Ammon's horn (tissue), 1 donor: ENCODE measurements at regions not wholly inside any gene's neighbourhood (a gene's known extent, or its start where the extent isn't known, plus 50 kb on each side); places are given as distances from the start of the nearest gene placed in this dataset.
A peak's percentile ranks its signal among the peaks of the same experiment; 100 is the strongest.

Source experiments
- DNase-seq: peaks from one replicate; pipeline ENCODE4 v3.0.0-alpha.2; 2016; ENCODE audit warnings: low spot score

DNA sequence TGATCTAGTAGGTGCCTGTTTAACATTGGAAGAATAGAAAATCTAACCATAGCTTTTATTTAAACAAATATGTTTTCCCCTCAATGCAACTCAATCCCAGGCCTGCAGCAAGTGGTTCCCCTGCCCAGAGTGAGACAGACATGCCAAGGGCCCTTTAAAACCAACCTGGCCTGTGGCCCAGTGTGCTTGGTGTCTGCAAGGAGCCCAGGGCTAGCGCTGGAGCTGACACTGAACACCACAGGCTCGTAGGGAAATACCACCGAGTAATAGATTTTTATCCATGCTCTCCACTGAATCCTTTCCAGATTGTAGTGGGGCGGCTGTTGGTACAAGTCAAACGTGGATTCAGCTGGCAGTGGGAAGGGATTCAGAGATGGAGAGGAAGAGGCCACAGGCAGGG is 95.6 kb upstream of the NRXN3 start:
- DNase-seq: peak; percentile 67

DNA sequence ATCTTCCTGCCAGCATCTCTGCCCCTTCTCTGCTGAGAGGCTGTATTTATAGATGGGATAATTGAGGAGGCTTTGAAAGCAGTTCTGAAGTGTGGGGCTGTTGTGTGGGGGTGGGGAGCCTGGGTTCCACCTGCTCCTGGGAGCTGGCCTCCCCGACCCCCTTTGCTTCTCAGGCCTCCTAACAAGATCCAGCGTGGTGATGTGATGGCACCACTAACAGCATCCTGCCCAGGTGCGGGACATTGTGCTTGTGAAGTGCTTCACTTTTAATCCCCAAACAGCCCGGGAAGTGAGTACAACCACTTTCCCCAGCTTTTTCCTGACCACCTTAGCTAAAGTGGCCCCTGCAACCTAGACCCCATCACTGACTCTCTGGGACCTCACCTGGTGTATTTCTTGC is 95.1 kb upstream of the NRXN3 start:
- DNase-seq: no peak

DNA sequence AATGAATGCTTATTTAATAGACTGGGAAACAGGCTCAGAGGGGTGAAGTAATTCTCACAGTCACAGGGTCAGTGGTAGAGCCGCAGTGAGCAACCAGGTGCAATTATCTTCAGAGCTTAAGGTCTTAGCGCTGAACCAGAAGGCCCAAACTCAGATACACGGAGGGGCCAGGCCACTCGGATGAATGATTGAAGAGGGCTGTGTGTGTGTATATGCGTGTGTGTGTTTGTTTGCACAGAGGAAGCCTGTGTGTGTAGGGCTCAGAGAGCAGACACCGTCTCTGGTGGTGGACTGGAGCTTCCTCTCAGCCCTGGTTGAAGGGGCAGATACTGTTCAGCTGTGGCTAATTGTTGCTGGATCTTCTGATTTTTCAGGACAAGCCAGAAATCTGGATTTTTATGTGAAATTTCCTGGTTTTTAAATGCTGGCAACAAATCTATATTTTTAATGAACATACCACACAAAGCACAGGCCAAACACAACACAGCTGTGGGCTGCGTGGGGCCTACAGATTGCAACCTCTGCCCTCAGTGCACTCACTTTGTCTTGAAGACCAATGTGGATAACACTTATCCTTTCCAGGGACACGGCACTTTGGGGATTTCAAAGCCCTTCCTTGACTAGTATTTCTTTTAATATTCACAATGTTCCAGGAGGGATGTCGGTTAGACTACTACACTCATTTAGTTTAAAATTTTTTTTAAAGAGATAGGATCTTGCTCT is 94.5 kb upstream of the NRXN3 start:
- DNase-seq: no peak

DNA sequence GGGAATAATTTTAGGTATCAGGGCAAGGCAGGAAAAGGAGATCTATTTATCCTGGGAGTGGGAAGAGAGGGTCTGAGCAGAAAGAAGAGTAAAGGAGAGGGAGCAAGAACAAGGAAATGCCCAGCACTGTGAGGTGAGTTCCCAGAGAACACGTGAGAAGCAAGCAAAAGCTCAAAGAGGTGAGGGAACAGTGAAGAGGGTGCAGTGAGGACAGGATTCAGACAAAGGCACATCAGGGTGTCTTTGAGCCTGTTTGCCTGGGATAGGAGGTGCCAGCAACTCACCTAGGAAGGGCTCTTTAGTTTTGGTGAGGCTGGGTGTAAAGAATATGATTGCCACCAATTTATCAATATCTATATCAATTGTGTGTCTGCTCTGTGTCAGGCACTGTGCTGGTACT is 88.9 kb upstream of the NRXN3 start:
- DNase-seq: no peak

DNA sequence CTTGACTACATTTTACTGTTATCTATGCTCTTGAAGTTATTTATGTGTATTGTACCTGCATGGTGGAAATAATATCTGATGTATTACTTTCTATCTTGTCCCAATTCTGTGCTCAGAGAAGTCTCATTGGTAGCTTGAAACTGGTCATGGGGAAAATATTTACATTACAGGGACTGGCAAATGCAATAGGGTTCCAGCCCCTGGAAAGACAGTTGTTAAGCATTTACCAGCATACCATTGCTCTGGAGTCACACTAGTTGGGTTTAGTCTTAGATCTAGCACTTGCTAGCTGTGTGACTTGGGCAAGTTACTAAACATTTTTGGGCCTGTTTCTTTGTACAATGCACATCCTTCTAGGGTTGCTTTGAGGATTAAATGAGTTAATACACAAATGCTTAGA is 86.3 kb upstream of the NRXN3 start:
- DNase-seq: no peak

DNA sequence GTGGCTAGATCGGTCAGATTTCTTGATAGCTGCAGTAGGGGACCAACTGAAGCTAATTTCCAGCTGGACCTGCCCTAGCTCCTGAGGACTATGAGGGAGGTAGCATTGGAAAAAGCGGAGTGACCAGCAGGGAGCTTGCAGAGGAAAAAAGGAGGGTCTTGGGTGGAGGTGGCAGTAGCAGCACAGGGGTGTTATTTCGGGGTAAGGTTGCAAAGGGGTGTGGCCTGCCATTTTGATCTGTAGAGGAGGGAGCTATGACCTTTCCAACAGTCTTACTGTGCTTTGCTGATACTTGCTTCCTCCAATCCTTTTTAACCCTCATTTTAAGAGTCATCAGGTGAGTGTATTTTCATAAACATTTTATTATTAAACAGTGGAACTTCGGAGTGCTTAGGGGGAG is 83.8 kb upstream of the NRXN3 start:
- no peak for DNase-seq

DNA sequence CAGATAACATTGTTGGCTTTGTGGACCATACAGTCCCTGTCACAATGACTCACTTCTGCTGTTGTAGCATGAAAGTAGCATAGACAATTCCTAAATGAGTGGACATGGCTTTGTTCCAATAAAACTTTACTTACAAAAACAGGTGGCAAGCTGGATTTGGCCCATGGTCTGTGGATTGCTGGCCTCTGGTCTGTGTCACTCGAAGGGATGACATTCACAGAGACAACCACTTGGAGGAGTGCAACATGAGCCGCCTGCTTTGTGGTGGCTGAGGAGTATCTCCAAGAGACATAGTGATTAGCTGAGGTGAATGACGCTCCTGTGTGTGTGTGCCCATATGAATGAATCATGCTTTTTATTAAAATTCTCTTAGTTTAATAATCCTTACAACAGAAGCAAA is 81.3 kb upstream of the NRXN3 start:
- no peak for DNase-seq

DNA sequence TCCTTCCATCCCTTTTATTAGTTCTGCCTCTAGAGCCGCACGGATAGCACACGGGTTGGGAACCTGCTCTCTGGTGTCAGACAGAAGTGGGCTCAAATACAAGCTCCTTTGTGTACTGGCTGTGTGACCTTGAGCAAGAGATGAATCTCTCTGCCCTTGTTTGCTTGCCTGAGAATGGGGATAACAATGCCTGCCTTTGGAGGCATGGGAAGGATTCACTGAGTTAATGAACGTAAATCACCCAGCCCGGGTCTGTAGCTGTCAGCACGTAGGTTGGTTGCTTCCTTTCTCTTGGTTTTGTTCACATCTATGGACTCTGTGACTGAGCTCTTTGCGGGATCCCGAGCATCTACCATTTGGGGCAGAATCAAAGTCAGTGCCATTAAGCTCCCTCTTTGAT is 79.3 kb upstream of the NRXN3 start:
- DNase-seq: no peak

DNA sequence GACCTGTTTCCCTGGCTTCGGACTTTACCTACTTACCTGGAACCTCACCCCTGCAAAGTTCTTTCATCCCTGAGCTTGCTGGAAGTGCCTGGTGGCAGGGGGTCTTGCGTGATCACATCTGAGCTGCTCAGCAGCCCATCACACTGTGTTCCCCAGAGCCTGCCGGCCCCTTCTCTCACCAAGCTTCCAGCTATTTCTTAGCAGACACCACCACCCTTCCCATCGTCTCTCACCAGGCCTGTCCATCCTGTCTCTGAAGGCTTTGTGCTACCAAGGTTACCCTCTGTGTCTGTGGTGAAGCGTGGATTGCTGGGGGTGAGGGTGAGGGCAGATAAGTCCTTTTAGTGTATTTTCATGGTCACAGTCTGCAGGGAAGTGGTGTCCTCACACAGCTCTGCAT is 78.8 kb upstream of the NRXN3 start:
- DNase-seq: no peak

DNA sequence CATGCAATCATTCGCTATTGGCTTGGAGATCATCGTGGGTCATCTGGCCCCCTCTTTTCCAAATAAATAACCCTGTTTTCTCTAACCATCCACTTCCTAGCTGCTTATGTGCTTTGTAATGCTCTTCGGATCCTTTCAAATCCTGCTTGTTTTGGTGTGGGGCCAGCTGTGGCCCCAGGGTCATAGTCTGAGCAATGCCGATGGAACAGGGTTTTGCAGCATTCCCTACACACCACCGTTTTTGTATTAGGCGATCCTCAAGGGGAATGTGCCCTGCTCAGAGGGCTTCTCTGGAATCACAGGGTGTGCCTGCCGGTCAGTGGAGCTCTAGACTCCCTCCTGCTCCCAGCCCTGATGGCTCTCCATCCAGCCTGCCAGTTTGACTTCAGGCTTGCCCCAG is 78.1 kb upstream of the NRXN3 start:
- no peak for DNase-seq

DNA sequence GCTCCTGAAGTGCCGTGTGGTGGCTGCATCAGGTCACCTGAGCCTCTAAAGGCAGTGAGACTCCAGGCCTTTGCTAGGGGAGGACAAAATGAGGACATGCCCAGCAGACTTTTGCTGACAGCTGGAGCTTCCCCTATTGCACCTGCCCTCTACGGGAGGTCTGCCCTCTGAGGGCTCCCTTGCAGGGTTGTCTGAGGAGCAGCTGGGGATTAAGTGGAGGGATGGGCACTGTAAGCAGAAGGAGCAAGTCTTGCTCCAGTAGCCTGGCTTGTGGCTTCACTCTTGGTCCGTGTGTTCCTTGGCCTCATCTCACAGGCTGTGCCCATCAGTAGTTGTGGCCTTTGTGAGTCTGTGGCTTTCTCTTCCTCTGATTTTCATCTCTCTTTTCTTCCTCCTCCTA is 66.9 kb upstream of the NRXN3 start:
- no peak for DNase-seq

DNA sequence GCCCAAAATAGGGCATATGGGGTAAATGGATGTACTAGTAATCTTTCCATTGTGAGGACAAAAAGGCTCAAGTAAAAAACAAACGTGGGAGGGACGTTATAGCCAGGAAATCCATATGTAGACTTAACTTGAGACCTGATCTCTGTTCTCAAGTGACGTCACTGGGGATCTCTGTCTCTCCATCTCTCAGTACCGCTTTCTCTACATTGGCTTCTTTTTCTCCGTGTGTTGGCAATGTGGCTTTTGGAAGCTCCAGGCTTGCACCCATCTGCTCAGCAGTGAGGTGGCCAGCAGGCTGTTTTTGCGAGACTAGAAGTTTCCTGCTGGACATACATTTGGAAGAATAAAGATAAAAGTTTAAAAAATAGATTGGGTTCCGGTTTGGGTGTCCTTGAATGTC is 66.0 kb upstream of the NRXN3 start:
- no peak for DNase-seq

DNA sequence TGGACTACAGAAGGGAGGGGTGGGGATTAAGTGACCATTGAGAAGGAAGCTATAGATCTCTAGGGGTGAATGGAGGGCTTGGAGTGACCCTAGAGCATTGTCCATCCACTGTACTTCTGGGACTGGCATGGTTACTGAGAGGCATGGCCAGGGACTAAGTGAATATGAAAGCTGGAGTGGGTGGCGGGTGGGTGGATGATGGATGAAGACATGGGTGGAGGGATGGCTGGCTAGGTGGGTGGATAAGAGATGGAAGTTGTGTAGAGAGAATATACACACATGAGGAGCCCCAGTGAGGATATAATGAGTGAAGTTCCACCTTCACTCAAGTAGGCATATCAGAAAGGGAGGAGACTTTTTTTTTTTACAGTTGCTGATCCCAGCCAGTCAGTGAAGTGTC is 65.5 kb upstream of the NRXN3 start:
- no peak for DNase-seq

DNA sequence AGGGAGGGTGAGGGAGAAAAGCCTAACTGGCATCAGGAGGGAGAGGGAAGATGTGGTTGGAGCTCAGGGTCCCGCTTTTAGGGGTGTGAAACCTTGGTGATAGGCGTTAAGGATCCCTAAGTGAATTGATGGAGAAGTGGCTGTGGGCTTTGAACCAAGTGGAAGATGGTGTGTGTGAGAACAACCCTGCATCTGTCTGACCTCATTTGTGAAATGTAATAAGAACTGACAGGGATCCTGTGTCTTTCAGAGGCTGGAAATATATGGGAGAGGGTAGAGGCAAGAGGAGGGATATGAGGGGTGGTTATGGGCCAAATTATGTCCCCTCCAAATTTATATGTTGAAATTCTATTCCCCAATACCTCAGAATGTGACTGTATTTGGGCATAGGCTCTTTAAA is 63.8 kb upstream of the NRXN3 start:
- DNase-seq: no peak

DNA sequence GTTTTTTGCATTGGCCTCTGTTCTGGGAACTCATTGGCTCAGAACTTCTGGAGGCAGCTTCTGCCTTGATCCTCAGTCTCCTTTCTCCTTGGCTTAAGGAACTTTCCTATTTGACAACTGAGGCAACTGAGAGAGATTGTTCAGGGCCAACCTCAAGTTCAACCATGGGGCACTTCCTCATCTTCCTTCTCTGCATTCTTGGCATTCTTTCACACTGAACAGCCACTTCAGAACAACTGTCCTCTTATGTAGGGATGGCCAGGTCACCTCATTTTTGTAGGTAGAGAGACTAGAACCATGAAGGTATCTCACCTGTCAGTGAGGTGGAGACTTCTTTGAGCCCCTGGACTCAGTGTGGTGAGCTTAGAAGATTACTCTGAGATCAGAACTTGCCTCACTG is 63.0 kb upstream of the NRXN3 start:
- no peak for DNase-seq

DNA sequence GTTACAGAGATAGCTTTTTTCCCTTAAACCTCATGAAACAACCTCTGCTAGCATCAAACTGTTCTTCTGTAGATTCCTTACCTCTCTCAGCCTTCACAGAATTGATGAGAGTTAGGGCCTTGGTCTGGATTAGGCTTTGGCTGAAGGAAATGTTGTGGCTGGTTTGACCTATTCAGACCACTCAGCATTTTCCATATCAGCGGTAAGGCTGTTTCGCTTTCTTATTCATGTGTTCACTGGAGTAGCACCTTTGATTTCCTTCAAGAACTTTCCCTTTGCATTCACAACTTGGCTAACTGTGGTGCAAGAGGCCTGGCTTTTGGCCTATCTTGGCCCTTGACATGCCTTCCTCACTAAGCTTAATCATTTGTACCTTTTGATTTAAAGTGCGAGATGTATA is 50.7 kb upstream of the NRXN3 start:
- no peak for DNase-seq
